DND-41 (cell line): ENCODE measurements at regions not wholly inside any gene's neighbourhood (a gene's known extent, or its start where the extent isn't known, plus 50 kb on each side); places are given as distances from the start of the nearest gene placed in this dataset.
A peak's percentile ranks its signal among the peaks of the same experiment; 100 is the strongest.

Experiments
- ATAC-seq: fragments of 200-7000 bp; cut with Tn5 transposase; 3 replicates; pipeline ENCODE4 v1.9.1; 2021; ENCODE audit warnings: low read depth; ENCODE audit not compliant: insufficient read depth
- DNase-seq: peaks from one replicate; pipeline ENCODE4 v3.0.0-alpha.2; 2020
- H2AFZ ChIP-seq: 2 replicates; pipeline ENCODE4 v1.6.0; 2012; ENCODE audit warnings: low read depth, low read length
- H3K27ac ChIP-seq: 2 replicates; pipeline ENCODE4 v1.5.1; 2012; ENCODE audit warnings: low read length, inconsistent platforms
- H3K27me3 ChIP-seq: fragments of 200-600 bp; sonication (generic); 2 replicates; pipeline ENCODE4 v1.6.0; 2012; ENCODE audit warnings: low read length, mild to moderate bottlenecking, inconsistent platforms; ENCODE audit not compliant: insufficient read depth, poor library complexity
- H3K36me3 ChIP-seq: 2 replicates; pipeline ENCODE4 v1.5.1; 2012; ENCODE audit warnings: low read length, inconsistent platforms; ENCODE audit not compliant: insufficient read depth
- H3K4me1 ChIP-seq: 2 replicates; pipeline ENCODE4 v1.5.1; 2012; ENCODE audit warnings: mild to moderate bottlenecking, low read length; ENCODE audit not compliant: insufficient read depth
- H3K4me2 ChIP-seq: 2 replicates; pipeline ENCODE4 v1.6.0; 2012; ENCODE audit warnings: mild to moderate bottlenecking, moderate library complexity, low read length, inconsistent platforms; ENCODE audit not compliant: insufficient read depth
- H3K4me3 ChIP-seq, 2 experiments: fragments of 200-600 bp in 1 of 2; shearing (Covaris generic) in 1 of 2; 2 replicates each; pipeline ENCODE4 v1.5.1; 2012 to 2016; ENCODE audit warnings: inconsistent platforms in 2 of 2, low read length in 2 of 2, mild to moderate bottlenecking in 2 of 2, low read depth in 1 of 2, moderate library complexity in 1 of 2
- H3K79me2 ChIP-seq: 2 replicates; pipeline ENCODE4 v1.6.0; 2012; ENCODE audit warnings: low read length, inconsistent platforms; ENCODE audit not compliant: insufficient read depth
- H3K9ac ChIP-seq: 2 replicates; pipeline ENCODE4 v1.6.0; 2012; ENCODE audit warnings: low read depth, mild to moderate bottlenecking, inconsistent platforms, low read length, moderate library complexity
- H3K9me3 ChIP-seq: 2 replicates; pipeline ENCODE4 v1.5.1; 2012; ENCODE audit warnings: low read length, moderate library complexity, mild to moderate bottlenecking, inconsistent platforms; ENCODE audit not compliant: insufficient read depth, severe bottlenecking
- H4K20me1 ChIP-seq: 2 replicates; pipeline ENCODE4 v1.6.0; 2012; ENCODE audit warnings: low read length; ENCODE audit not compliant: insufficient read depth
- EZH2 ChIP-seq: IDR thresholded peaks from 3 replicates; pipeline ENCODE4 v1.6.1; 2012; ENCODE audit warnings: borderline replicate concordance, low read depth, mild to moderate bottlenecking, moderate library complexity, low read length, inconsistent platforms; ENCODE audit not compliant: severe bottlenecking
- TF ChIP-seq, protein P1 (sequence below): IDR thresholded peaks from 2 replicates; pipeline ENCODE4 v1.5.1; 2012; ENCODE audit warnings: borderline replicate concordance, low read length, moderate library complexity, mild to moderate bottlenecking; ENCODE audit not compliant: poor library complexity, severe bottlenecking; ENCODE audit errors: extremely low read depth

DNA sequence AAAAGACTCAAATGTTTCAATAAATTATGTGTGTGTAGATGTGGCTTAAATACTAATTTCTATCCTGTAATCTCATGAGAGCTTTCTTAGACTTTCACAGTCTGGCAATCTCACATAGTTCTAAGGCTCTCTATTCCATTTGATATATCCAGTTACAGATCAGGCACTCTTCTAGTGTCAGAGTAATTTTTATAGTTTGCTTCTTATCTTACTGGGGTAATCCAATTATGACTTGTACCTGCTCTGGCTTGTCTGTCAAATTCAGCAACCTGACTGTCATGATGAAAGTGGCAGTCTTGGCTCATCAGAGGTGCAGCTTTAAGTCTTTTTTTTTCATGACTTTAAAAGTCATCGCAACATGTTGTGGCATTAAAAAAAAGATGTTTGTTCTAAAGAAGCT is 513.2 kb upstream of the MAN1A1 start:
- Histone ChIP-seq H3K27ac (no peak overlapping the region), H3K27me3 (no peaks in the 10 kb centered on the region), H3K9ac (no peak overlapping the region), H2AFZ (no peak overlapping the region), H3K36me3 (no peaks in the 10 kb centered on the region), H3K79me2 (no peaks in the 10 kb centered on the region), H3K9me3 (peaks cover 3% of the 10 kb centered on the region), H3K4me2 (no peak overlapping the region), H4K20me1 (no peaks in the 10 kb centered on the region), H3K4me3 (no peak overlapping the region), H3K4me1 (no peaks in the 10 kb centered on the region)
- no peak for DNase-seq
- ATAC-seq = no peak
- no peak for TF ChIP-seq EZH2
- TF ChIP-seq, protein P1, sequence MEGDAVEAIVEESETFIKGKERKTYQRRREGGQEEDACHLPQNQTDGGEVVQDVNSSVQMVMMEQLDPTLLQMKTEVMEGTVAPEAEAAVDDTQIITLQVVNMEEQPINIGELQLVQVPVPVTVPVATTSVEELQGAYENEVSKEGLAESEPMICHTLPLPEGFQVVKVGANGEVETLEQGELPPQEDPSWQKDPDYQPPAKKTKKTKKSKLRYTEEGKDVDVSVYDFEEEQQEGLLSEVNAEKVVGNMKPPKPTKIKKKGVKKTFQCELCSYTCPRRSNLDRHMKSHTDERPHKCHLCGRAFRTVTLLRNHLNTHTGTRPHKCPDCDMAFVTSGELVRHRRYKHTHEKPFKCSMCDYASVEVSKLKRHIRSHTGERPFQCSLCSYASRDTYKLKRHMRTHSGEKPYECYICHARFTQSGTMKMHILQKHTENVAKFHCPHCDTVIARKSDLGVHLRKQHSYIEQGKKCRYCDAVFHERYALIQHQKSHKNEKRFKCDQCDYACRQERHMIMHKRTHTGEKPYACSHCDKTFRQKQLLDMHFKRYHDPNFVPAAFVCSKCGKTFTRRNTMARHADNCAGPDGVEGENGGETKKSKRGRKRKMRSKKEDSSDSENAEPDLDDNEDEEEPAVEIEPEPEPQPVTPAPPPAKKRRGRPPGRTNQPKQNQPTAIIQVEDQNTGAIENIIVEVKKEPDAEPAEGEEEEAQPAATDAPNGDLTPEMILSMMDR = no peak

DNA sequence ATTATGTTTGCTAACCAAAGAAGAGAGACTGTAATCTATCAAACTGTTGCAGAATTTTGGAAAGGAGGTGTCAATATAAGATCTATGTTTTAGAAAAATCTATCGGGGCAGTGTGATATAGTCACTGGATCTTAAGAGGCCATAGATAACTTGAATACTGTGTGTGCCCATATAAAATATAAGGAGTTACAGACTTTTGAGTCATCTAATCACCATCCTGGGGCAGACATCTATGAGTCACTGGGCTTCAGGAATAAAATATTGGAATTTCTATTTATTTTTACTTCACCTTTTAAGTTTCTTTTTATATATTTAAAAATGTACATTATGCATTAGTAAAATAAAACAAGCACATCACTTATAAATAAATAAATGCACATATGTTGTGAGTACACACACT is 509.3 kb upstream of the MAN1A1 start:
- H3K27ac ChIP-seq = no peak overlapping the region
- no peak for ATAC-seq
- H3K79me2 ChIP-seq = no peaks in the 10 kb centered on the region
- no peaks in the 10 kb centered on the region for H3K9me3 ChIP-seq
- no peak overlapping the region for H3K9ac ChIP-seq
- TF ChIP-seq, protein P1 = no peak
- TF ChIP-seq EZH2 = no peak
- H4K20me1 ChIP-seq = no peaks in the 10 kb centered on the region
- no peaks in the 10 kb centered on the region for H3K27me3 ChIP-seq
- H3K4me1 ChIP-seq = peaks cover 14% of the 10 kb centered on the region; the same call in 1 of the 2 replicates
- H3K36me3 ChIP-seq = no peaks in the 10 kb centered on the region
- H3K4me3 ChIP-seq = no peak overlapping the region
- H2AFZ ChIP-seq = no peak overlapping the region
- no peak overlapping the region for H3K4me2 ChIP-seq
- DNase-seq = no peak

DNA sequence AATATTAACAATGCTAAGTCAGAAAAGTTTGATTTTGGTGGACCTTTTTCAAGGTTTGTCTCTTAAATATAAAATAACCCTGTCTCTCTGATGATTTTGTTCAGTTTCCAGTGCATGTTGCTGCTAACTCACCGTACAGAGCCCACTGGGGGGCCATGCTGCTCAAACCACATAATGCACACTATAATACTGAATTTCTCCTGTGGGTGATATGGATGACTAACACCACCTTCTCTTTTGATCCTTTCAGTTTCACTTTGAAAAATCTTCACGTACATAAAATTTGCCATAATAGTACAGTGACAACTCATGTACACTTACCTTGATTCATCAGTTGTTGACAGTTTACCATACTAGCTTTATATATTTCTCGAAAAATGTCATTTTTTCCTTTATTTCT is 506.6 kb upstream of the MAN1A1 start:
- peak overlapping the region in 1 of 2 experiments; percentile 35; a peak in 1 of 4 replicates for H3K4me3 ChIP-seq

More for the DNA sequence above, 506.6 kb upstream of the MAN1A1 start:
- Histone ChIP-seq H3K4me1 (peaks cover 14% of the 10 kb centered on the region; the same call in 1 of the 2 replicates), H3K27ac (peak overlapping the region; percentile 32; the same call in 1 of the 2 replicates), H3K79me2 (no peaks in the 10 kb centered on the region), H2AFZ (peak overlapping the region; percentile 50), H3K27me3 (no peaks in the 10 kb centered on the region), H3K9ac (peak overlapping the region; percentile 14; the same call in 1 of the 2 replicates), H3K36me3 (no peaks in the 10 kb centered on the region), H4K20me1 (no peaks in the 10 kb centered on the region), H3K9me3 (no peaks in the 10 kb centered on the region), H3K4me2 (peak overlapping the region; percentile 52)
- TF ChIP-seq, protein P1 = peak; percentile 33
- TF ChIP-seq EZH2 = no peak
- ATAC-seq (peak; percentile 96), DNase-seq (peak; percentile 28)
